MM.1S (cell line): ENCODE measurements at regions not wholly inside any gene's neighbourhood (a gene's known extent, or its start where the extent isn't known, plus 50 kb on each side); places are given as distances from the start of the nearest gene placed in this dataset.

ENCODE experiments used
- DNase-seq: peaks from one replicate; pipeline ENCODE4 v3.0.0-alpha.2; 2015
- H2AFZ ChIP-seq: fragments of 300-600 bp; sonication (generic); 2 replicates; pipeline ENCODE4 v1.6.0; 2016; ENCODE audit warnings: antibody characterized with exemption, low read length
- H3F3A ChIP-seq: fragments of 300-600 bp; sonication (generic); 2 replicates; pipeline ENCODE4 v1.6.1; 2016; ENCODE audit warnings: mild to moderate bottlenecking, antibody characterized with exemption, low read length, moderate library complexity, mixed read lengths; ENCODE audit not compliant: insufficient read depth
- H3K27ac ChIP-seq: fragments of 300-600 bp; sonication (generic); 2 replicates; pipeline ENCODE4 v1.5.1; 2016; ENCODE audit warnings: mild to moderate bottlenecking, low read length
- H3K27me3 ChIP-seq: fragments of 300-600 bp; sonication (generic); replicated peaks from 2 replicates; pipeline ENCODE4 v1.6.0; 2016; ENCODE audit warnings: low read length; ENCODE audit not compliant: insufficient read depth
- H3K36me3 ChIP-seq: fragments of 300-600 bp; sonication (generic); replicated peaks from 2 replicates; pipeline ENCODE4 v1.6.1; 2016; ENCODE audit warnings: mild to moderate bottlenecking, low read length, mixed read lengths; ENCODE audit not compliant: insufficient read depth
- H3K4me1 ChIP-seq: fragments of 300-600 bp; sonication (generic); 2 replicates; pipeline ENCODE4 v1.6.1; 2016; ENCODE audit warnings: low read length, mixed read lengths
- H3K4me2 ChIP-seq: fragments of 300-600 bp; sonication (generic); 2 replicates; pipeline ENCODE4 v1.6.0; 2016; ENCODE audit warnings: low read depth, low read length
- H3K4me3 ChIP-seq: fragments of 300-600 bp; sonication (generic); 2 replicates; pipeline ENCODE4 v1.5.1; 2016; ENCODE audit warnings: low read length, mixed read lengths
- H3K79me2 ChIP-seq: fragments of 300-600 bp; sonication (generic); 2 replicates; pipeline ENCODE4 v1.6.1; 2016; ENCODE audit warnings: mixed run types, low read length, mixed read lengths
- H3K9ac ChIP-seq: fragments of 300-600 bp; sonication (generic); 2 replicates; pipeline ENCODE4 v1.6.1; 2016; ENCODE audit warnings: low read length, mixed read lengths
- H3K9me2 ChIP-seq: fragments of 300-600 bp; sonication (generic); replicated peaks from 2 replicates; pipeline ENCODE4 v1.6.1; 2016; ENCODE audit warnings: mild to moderate bottlenecking, low read length, mixed read lengths; ENCODE audit not compliant: insufficient read depth
- H3K9me3 ChIP-seq: fragments of 300-600 bp; sonication (generic); replicated peaks from 2 replicates; pipeline ENCODE4 v1.6.1; 2016; ENCODE audit warnings: mild to moderate bottlenecking, low read length, mixed read lengths; ENCODE audit not compliant: insufficient read depth
- H4K20me1 ChIP-seq: fragments of 300-600 bp; sonication (generic); 2 replicates; pipeline ENCODE4 v1.6.1; 2016; ENCODE audit warnings: mild to moderate bottlenecking, low read length, moderate library complexity, mixed read lengths; ENCODE audit not compliant: insufficient read depth
- CTCF ChIP-seq: fragments of 300-600 bp; sonication (generic); IDR thresholded peaks from 2 replicates; pipeline ENCODE4 v1.5.1; 2016; ENCODE audit warnings: antibody characterized with exemption, low read length, mixed read lengths
- EZH2 ChIP-seq: fragments of 300-600 bp; sonication (generic); optimal IDR thresholded peaks from 2 replicates; pipeline ENCODE3; 2017; ENCODE audit warnings: low read depth, mild to moderate bottlenecking, antibody characterized with exemption, low read length, mixed read lengths
- EZH2phosphoT487 ChIP-seq: fragments of 300-600 bp; sonication (generic); IDR thresholded peaks from 2 replicates; pipeline ENCODE4 v1.6.1; 2018; ENCODE audit warnings: antibody characterized with exemption, low read length

- Histone ChIP-seq H3K9me2 (no peaks in the 10 kb centered on the region), H3K9ac (no peak overlapping the region), H4K20me1 (no peaks in the 10 kb centered on the region), H3K9me3 (no peaks in the 10 kb centered on the region), H3K79me2 (no peaks in the 10 kb centered on the region), H3K4me3 (no peak overlapping the region), H3K4me2 (peak overlapping the region; percentile 26), H2AFZ (peak overlapping the region; percentile 40), H3K27ac (no peak overlapping the region), H3K27me3 (no peaks in the 10 kb centered on the region), H3F3A (no peaks in the 10 kb centered on the region), H3K4me1 (peaks cover 12% of the 10 kb centered on the region), H3K36me3 (no peaks in the 10 kb centered on the region)
- DNase-seq, result no peak
- TF ChIP-seq CTCF, result no peak
- TF ChIP-seq EZH2phosphoT487, result no peak
Measured at GRCh38 chr7:26060733-26061677, 91.0 kb upstream of the NFE2L3 start.

GRCh38 chr7:26061678-26062603, 90.1 kb upstream of the NFE2L3 start:
- Histone ChIP-seq H3K79me2 (no peaks in the 10 kb centered on the region), H3K9me2 (no peaks in the 10 kb centered on the region), H3K27me3 (no peaks in the 10 kb centered on the region), H3K4me1 (peaks cover 12% of the 10 kb centered on the region), H2AFZ (peak overlapping the region; percentile 40), H3F3A (no peaks in the 10 kb centered on the region), H3K4me3 (no peak overlapping the region), H3K9me3 (no peaks in the 10 kb centered on the region), H3K9ac (no peak overlapping the region), H4K20me1 (no peaks in the 10 kb centered on the region), H3K27ac (no peak overlapping the region), H3K36me3 (no peaks in the 10 kb centered on the region), H3K4me2 (peak overlapping the region; percentile 26; the same call in 1 of the 2 replicates)
- DNase-seq, result peak; percentile 80
- TF ChIP-seq EZH2 (no peak), EZH2phosphoT487 (no peak), CTCF (peak; percentile 84)

GRCh38 chr7:26065652-26066051, 86.3 kb upstream of the NFE2L3 start:
- Histone ChIP-seq H3K27me3 (no peaks in the 10 kb centered on the region), H3F3A (no peaks in the 10 kb centered on the region), H3K4me3 (no peak overlapping the region), H3K79me2 (no peaks in the 10 kb centered on the region), H3K9me2 (no peaks in the 10 kb centered on the region), H3K27ac (no peak overlapping the region), H4K20me1 (no peaks in the 10 kb centered on the region), H3K36me3 (no peaks in the 10 kb centered on the region), H3K4me1 (peaks cover 10% of the 10 kb centered on the region), H3K4me2 (no peak overlapping the region), H3K9ac (no peak overlapping the region), H2AFZ (no peak overlapping the region), H3K9me3 (no peaks in the 10 kb centered on the region)
- TF ChIP-seq EZH2 (no peak), CTCF (no peak), EZH2phosphoT487 (no peak)
- DNase-seq, result no peak
